ENCODE measurements at regions not wholly inside any gene's neighbourhood (a gene's known extent, or its start where the extent isn't known, plus 50 kb on each side); places are given as distances from the start of the nearest gene placed in this dataset.

DNA sequence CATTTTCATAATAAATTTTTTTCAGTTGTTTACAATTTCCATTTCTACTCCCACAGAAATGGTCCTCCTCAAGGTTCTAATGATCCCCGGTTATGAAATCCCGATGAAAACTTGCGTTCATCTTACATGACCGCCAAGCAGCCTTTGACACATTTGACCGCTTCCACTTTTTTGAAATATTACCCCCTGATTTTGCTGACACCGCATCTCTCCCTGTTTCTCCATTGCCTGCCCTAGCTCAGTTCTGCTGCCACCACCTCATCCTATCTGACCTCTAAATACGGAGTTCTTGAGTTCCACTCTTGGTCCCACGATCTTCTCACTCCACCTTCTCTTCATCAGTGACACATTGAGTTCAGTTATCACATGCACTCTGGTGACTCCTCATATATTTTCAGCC lies 74.1 kb downstream of the SLC35B3 start:
- TF ChIP-seq, protein P1, sequence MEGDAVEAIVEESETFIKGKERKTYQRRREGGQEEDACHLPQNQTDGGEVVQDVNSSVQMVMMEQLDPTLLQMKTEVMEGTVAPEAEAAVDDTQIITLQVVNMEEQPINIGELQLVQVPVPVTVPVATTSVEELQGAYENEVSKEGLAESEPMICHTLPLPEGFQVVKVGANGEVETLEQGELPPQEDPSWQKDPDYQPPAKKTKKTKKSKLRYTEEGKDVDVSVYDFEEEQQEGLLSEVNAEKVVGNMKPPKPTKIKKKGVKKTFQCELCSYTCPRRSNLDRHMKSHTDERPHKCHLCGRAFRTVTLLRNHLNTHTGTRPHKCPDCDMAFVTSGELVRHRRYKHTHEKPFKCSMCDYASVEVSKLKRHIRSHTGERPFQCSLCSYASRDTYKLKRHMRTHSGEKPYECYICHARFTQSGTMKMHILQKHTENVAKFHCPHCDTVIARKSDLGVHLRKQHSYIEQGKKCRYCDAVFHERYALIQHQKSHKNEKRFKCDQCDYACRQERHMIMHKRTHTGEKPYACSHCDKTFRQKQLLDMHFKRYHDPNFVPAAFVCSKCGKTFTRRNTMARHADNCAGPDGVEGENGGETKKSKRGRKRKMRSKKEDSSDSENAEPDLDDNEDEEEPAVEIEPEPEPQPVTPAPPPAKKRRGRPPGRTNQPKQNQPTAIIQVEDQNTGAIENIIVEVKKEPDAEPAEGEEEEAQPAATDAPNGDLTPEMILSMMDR (IDR thresholded peaks at IDR 0.05; ENCODE audit: insufficient read depth, low read depth, low read length): no peak
- TF ChIP-seq EZH2 (IDR thresholded peaks at IDR 0.05; ENCODE audit: insufficient read depth, low read length): no peak

All from astrocyte (in vitro differentiated cells and primary cell).